HG03139 (cell line): ENCODE measurements at regions not wholly inside any gene's neighbourhood (a gene's known extent, or its start where the extent isn't known, plus 50 kb on each side); places are given as distances from the start of the nearest gene placed in this dataset.
"Not testable (repeated sequence)": the region's sequence is repeated elsewhere in the genome, so short reads cannot be mapped to it uniquely, and the experiment has no call there.

Experiments
- ATAC-seq: cut with Tn5 transposase; IDR thresholded peaks from one replicate; pipeline ENCODE4 v1.9.1; 2021; ENCODE audit not compliant: unreplicated experiment

- ATAC-seq = no peak
Observed at GRCh38 chr4:28241021-28241420, 1380.4 kb downstream of the STIM2 start.

DNA sequence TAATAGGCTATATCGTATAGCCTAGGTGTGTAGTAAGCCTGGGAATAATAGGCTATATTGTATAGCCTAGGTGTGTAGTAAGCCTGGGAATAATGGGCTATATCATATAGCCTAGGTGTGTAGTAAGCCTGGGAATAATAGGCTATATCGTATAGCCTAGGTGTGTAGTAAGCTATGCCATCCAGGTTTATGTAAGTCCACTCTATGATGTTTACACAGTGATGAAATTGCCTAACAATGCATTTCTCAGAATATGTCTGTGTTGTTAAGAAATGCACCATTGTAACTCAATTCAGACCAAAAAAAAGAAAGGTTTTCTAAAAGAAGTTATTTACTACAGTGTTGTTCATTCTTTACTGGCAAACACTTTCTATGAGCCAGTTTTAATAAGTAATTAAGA is 1387.2 kb downstream of the STIM2 start:
- ATAC-seq = no peak

GRCh38 chr4:28248269-28248668 is 1387.6 kb downstream of the STIM2 start:
- ATAC-seq = no peak

DNA sequence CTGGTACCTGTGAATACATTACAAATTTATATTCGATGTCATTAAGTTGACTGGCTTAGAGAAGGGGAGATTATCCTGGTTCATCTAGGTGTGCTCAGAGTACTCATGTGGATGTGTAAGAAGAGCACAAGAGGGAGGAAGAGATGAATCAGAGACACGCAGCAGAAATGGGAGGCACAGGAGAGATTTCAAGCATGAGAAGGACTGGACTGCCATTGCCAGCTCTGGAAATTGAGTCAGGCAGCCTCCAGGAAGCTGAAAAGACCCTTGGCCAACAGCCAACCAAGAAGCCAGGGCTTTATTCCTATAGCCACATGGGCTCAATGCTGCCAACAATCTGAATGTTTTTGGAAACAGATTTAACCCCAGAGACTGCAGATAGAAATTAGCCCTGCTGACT is 1390.0 kb downstream of the STIM2 start:
- no peak for ATAC-seq

- no peak for ATAC-seq
Observed at GRCh38 chr4:28251831-28252230, 1391.2 kb downstream of the STIM2 start.

DNA sequence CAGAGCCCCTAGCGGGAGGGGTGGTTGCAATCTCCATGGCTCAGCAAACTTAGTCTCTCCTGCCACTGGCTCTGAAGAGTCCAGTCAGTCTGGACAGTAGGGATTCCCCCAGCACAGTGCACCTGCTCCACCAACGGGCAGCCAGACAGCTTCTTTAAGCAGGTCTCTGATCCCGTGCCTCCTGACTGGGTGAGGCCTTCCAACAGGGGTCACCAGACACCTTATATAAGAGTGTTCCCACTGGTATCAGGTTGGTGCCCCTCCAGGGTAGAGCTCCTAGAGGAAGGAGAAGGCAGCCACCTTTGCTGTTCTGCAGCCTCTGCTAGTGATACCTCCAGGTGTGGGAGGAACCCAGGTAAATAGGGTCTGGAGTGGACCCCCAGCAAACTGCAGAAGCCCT is 1393.4 kb downstream of the STIM2 start:
- no peak for ATAC-seq

- no peak for ATAC-seq
Observed at GRCh38 chr4:28256295-28256694, 1395.7 kb downstream of the STIM2 start.

- no peak for ATAC-seq
Observed at GRCh38 chr4:28259951-28260350, 1399.3 kb downstream of the STIM2 start.

- no peak for ATAC-seq
Observed at GRCh38 chr4:28267166-28267565, 1406.5 kb downstream of the STIM2 start.

DNA sequence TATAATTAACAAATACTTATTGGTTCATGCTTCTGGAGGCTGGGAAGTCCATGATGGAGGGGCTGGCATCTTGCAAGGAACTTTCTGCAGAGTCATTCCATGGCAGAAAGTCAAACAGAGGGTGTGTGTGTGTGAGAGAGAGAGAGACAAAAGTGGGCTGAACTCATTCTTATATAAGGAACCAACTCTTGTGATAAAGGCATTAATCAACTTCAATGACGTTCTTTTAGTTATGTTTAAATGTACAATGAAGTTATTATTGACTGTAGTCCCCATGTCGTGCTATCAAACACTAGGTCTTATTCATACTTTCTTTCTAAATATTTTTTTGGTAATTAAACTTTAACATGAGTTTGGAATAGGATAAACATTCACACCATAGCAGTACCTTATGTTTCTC is 1408.8 kb downstream of the STIM2 start:
- ATAC-seq = no peak

GRCh38 chr4:28277931-28278330 is 1417.3 kb downstream of the STIM2 start:
- ATAC-seq = no peak

DNA sequence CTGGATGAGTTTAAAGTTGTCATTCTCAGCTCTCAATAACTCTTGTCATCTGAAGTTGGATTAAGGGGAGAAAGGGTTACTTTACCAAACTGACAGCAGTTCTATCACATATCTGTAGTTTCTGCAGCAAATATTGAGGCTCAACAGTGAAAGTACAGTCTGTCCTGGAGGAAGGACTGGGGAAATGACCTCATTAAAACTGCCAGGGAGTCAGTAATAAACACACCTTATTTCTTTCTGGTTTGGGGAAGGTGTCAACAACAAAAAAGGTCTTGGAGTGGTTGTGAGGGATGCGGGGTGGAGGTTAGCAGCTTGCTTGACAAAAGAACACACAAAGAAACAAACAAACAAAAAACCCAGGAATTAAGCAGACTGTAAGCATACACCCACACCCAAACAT is 1418.0 kb downstream of the STIM2 start:
- ATAC-seq = no peak

DNA sequence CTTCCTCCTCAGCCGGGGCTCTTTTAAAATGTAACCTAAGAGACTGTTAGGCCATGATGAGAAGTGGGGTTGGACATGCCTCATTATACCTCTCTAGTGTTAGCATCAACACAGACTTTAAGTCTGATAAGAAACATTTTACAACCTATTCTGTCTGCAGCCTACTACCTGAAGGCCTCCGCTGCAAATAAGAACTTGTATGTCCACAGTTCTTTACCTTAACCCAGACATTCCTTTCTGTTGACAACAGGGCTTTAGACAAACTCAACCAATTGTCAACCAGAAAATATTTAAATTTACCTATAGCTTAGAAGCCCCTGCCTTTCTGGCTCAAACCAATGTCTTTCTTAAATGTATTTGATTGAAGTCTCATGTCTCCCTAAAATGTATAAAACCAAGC is 1418.6 kb downstream of the STIM2 start:
- ATAC-seq = no peak

- ATAC-seq = not testable (repeated sequence)
Observed at GRCh38 chr4:28286266-28286665, 1425.6 kb downstream of the STIM2 start.

DNA sequence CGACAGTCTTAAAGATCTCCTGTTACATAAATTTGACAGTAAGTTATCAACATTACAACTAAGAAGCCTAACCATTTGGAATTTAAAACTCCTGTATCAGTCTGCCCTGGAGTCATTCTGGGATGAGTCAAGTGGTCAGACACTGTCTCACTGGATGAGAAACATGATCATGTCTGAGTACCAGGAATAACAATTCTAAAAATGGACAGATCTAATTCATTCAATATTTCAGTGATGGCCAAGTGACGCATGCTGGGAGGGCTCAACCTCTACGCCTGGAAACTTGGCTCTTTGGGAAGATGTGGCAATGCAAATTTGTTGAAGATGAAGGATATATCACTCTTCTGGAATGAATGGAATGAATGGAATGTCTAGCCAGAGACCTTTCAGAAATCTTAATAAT is 1427.2 kb downstream of the STIM2 start:
- no peak for ATAC-seq

DNA sequence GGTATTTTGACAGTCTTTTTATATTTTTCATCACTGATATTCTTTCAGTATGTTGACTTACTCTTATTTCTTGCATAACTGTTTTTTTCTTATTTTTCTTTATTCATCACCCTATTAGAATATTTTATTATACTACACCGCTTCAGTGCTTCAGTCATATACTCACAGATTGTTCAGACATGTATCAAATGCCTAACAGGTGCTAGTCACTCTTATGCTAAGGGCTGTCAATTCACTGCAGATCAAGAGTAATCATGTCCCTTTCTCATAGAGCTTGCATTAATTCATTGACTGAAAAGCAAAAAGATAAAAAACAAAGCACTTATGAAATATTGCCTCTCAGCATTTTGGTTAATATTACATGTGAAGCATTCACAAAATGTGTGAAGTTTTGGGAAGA is 1435.6 kb downstream of the STIM2 start:
- no peak for ATAC-seq

- ATAC-seq = no peak
Observed at GRCh38 chr4:28310926-28311325, 1450.3 kb downstream of the STIM2 start.

GRCh38 chr4:28312497-28312896 is 1451.9 kb downstream of the STIM2 start:
- not testable (repeated sequence) for ATAC-seq

GRCh38 chr4:28313729-28314713 is 1453.4 kb downstream of the STIM2 start:
- no peak for ATAC-seq

- no peak for ATAC-seq
Observed at GRCh38 chr4:28317221-28317620, 1456.6 kb downstream of the STIM2 start.

DNA sequence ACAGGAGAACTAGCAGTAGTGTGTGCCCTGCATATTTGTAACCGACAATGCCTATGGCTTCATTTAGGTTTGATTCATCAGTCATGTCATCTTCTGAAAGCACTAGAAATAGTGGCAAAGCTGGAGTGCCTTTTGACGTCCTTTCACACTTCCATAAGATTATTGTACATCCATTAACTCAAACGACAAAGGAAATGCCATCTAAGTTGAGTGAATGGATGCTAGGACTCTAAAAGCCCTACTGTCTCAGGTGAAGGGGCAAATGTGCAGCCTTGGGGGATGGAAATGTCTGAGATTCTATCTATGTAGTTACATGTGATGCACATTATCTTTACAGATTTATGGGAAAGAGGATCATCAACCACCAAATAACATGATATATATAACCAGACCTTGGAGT is 1473.6 kb downstream of the STIM2 start:
- no peak for ATAC-seq

DNA sequence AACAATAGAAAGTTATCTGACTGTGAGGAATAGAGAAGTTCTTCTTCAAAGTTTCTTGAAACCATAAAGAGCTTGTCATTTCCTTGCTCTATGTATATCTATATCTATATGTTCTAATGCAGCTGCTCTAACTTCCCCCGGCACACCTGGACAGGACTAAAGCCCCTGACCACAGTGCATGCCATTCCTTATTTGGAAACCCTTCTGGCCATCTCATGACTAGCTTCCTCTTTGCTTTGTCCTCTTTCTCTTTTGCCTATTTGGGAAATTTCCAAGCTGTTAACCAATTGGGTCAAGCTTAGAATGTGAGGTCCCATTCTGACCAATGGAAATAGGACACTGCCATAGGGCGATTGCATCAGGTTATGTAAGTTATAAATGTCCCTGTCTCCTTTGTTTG is 1481.1 kb downstream of the STIM2 start:
- ATAC-seq = no peak

- no peak for ATAC-seq
Observed at GRCh38 chr4:28350485-28350884, 1489.8 kb downstream of the STIM2 start.
